GM23338 (cell line): ENCODE measurements at regions not wholly inside any gene's neighbourhood (a gene's known extent, or its start where the extent isn't known, plus 50 kb on each side); places are given as distances from the start of the nearest gene placed in this dataset.

ENCODE experiments used
- ATAC-seq: fragments of 200-7000 bp; cut with Tn5 transposase; 3 replicates; pipeline ENCODE4 v1.9.1; 2020
- DNase-seq: peaks from one replicate; pipeline ENCODE4 v3.0.0-alpha.2; 2015; ENCODE audit warnings: low spot score
- H2AFZ ChIP-seq: fragments of 200-600 bp; sonication (generic); 2 replicates; pipeline ENCODE4 v1.8.0; 2016; ENCODE audit warnings: antibody characterized with exemption, mild to moderate bottlenecking, moderate library complexity
- H3F3A ChIP-seq: fragments of 200-600 bp; sonication (generic); replicated peaks from 2 replicates; pipeline ENCODE4 v1.8.0; 2017; ENCODE audit warnings: antibody characterized with exemption, mixed run types, low read depth
- H3K27ac ChIP-seq: fragments of 200-600 bp; sonication (generic); 2 replicates; pipeline ENCODE4 v1.6.1; 2016; ENCODE audit warnings: low read depth
- H3K27me3 ChIP-seq: fragments of 200-600 bp; sonication (generic); 2 replicates; pipeline ENCODE4 v1.8.0; 2016; ENCODE audit warnings: mild to moderate bottlenecking, mixed run types, moderate library complexity; ENCODE audit not compliant: insufficient read depth
- H3K36me3 ChIP-seq: fragments of 200-600 bp; sonication (generic); 2 replicates; pipeline ENCODE4 v1.8.0; 2016; ENCODE audit warnings: mild to moderate bottlenecking; ENCODE audit not compliant: insufficient read depth
- H3K4me1 ChIP-seq: fragments of 200-600 bp; sonication (generic); 2 replicates; pipeline ENCODE4 v1.8.0; 2016; ENCODE audit warnings: mild to moderate bottlenecking, moderate library complexity; ENCODE audit not compliant: insufficient read depth
- H3K4me2 ChIP-seq: fragments of 200-600 bp; sonication (generic); 2 replicates; pipeline ENCODE4 v1.7.1; 2017; ENCODE audit warnings: mixed run types
- H3K4me3 ChIP-seq: fragments of 200-600 bp; sonication (generic); 2 replicates; pipeline ENCODE4 v1.6.1; 2016; ENCODE audit warnings: mixed run types
- H3K79me2 ChIP-seq: fragments of 200-600 bp; sonication (generic); replicated peaks from 2 replicates; pipeline ENCODE4 v1.8.0; 2017; ENCODE audit warnings: mild to moderate bottlenecking; ENCODE audit not compliant: insufficient read depth
- H3K9me2 ChIP-seq: fragments of 200-600 bp; sonication (generic); 2 replicates; pipeline ENCODE4 v1.8.0; 2017; ENCODE audit not compliant: insufficient read depth
- H4K20me1 ChIP-seq: fragments of 200-600 bp; sonication (generic); replicated peaks from 2 replicates; pipeline ENCODE4 v1.8.0; 2017; ENCODE audit warnings: mild to moderate bottlenecking; ENCODE audit not compliant: insufficient read depth
- H3K27ac Mint-ChIP-seq: 2 replicates; pipeline ENCODE4 v1.8.0; 2020; ENCODE audit warnings: inconsistent platforms, mild to moderate bottlenecking, moderate library complexity, mixed read lengths
- H3K27me3 Mint-ChIP-seq: 3 replicates; pipeline ENCODE4 v1.8.0; 2022; ENCODE audit warnings: low read depth, mild to moderate bottlenecking, moderate library complexity, mixed read lengths, inconsistent platforms; ENCODE audit not compliant: insufficient read depth, poor library complexity
- H3K36me3 Mint-ChIP-seq: 3 replicates; pipeline ENCODE4 v1.8.0; 2021; ENCODE audit warnings: low read depth, mild to moderate bottlenecking, inconsistent platforms, moderate library complexity, mixed read lengths
- H3K4me1 Mint-ChIP-seq: 3 replicates; pipeline ENCODE4 v1.8.0; 2020; ENCODE audit warnings: mild to moderate bottlenecking, inconsistent platforms, mixed read lengths
- H3K4me3 Mint-ChIP-seq: 3 replicates; pipeline ENCODE4 v1.8.0; 2021; ENCODE audit warnings: moderate library complexity, mild to moderate bottlenecking, inconsistent platforms, mixed read lengths
- H3K9me3 Mint-ChIP-seq: 3 replicates; pipeline ENCODE4 v1.8.0; 2020; ENCODE audit warnings: moderate library complexity, mild to moderate bottlenecking, inconsistent platforms, mixed read lengths
- CTCF ChIP-seq, 2 experiments: fragments of 200-600 bp in 1 of 2; sonication (generic) in 1 of 2; conservative IDR thresholded peaks; 2 replicates each; pipeline versions ENCODE4 v1.5.1 to v1.6.1; 2016 to 2017; ENCODE audit warnings: antibody characterized with exemption in 2 of 2, low read depth in 2 of 2, mild to moderate bottlenecking in 2 of 2, moderate library complexity in 1 of 2
- ETS1 ChIP-seq: IDR thresholded peaks from 2 replicates; pipeline ENCODE4 v1.6.1; 2016; ENCODE audit warnings: antibody characterized with exemption
- EZH2 ChIP-seq: fragments of 200-600 bp; sonication (generic); IDR thresholded peaks from one replicate; pipeline ENCODE4 v1.8.0; 2017; ENCODE audit warnings: antibody characterized with exemption, mild to moderate bottlenecking, low read depth; ENCODE audit not compliant: unreplicated experiment
- NANOG ChIP-seq: IDR thresholded peaks from 2 replicates; pipeline ENCODE4 v1.6.1; 2016; ENCODE audit warnings: antibody characterized with exemption, borderline replicate concordance
- POLR2AphosphoS5 ChIP-seq: IDR thresholded peaks from 2 replicates; pipeline ENCODE4 v1.6.1; 2016; ENCODE audit warnings: antibody characterized with exemption, low read depth
- STAT1 ChIP-seq: IDR thresholded peaks from one replicate; pipeline ENCODE4 v1.6.1; 2016; ENCODE audit warnings: antibody characterized with exemption; ENCODE audit not compliant: unreplicated experiment
- ZNF114 ChIP-seq: fragments of 250-450 bp; sonication (Bioruptor Pico); IDR thresholded peaks from 2 replicates; pipeline ENCODE4 v1.5.0; 2020; ENCODE audit warnings: mild to moderate bottlenecking, moderate library complexity
- ZNF331 ChIP-seq: fragments of 250-450 bp; sonication (Bioruptor Pico); IDR thresholded peaks from 2 replicates; pipeline ENCODE4 v1.5.0; 2020; ENCODE audit warnings: low read depth, mild to moderate bottlenecking, moderate library complexity
- ZNF462 ChIP-seq: fragments of 250-450 bp; sonication (Bioruptor Pico); IDR thresholded peaks from 2 replicates; pipeline ENCODE4 v1.5.0; 2020; ENCODE audit warnings: mild to moderate bottlenecking, moderate library complexity

GRCh38 chr2:59959944-59960343 is 593.5 kb downstream of the BCL11A start:
- peaks cover 2% of the 10 kb centered on the region for H3K27me3 Mint-ChIP-seq
- no peak overlapping the region for H3K27ac Mint-ChIP-seq
- no peaks in the 10 kb centered on the region for H3K9me3 Mint-ChIP-seq
- Histone ChIP-seq H3K4me2 (peak overlapping the region; percentile 5; the same call in 1 of the 2 replicates), H3K27ac (no peak overlapping the region), H3K79me2 (no peaks in the 10 kb centered on the region), H3K9me2 (0 out of 2 replicates have a peak, but pooled peaks cover 6% of the 10 kb centered on the region), H2AFZ (no peak overlapping the region), H4K20me1 (no peaks in the 10 kb centered on the region), H3K4me1 (peaks cover 22% of the 10 kb centered on the region), H3K4me3 (no peak overlapping the region), H3K27me3 (no peaks in the 10 kb centered on the region), H3K36me3 (no peaks in the 10 kb centered on the region), H3F3A (no peaks in the 10 kb centered on the region)
- H3K4me1 Mint-ChIP-seq: peaks cover 28% of the 10 kb centered on the region
- ATAC-seq: peak; percentile 96
- H3K4me3 Mint-ChIP-seq: no peak overlapping the region
- no peaks in the 10 kb centered on the region for H3K36me3 Mint-ChIP-seq
- TF ChIP-seq ETS1 (no peak), ZNF462 (CRISPR knock-in tag) (peak; percentile 86)
- peak; percentile 74 for DNase-seq

GRCh38 chr2:59957504-59957903 is 596.0 kb downstream of the BCL11A start:
- Histone ChIP-seq H3K36me3 (no peaks in the 10 kb centered on the region), H4K20me1 (no peaks in the 10 kb centered on the region), H3F3A (no peaks in the 10 kb centered on the region), H3K27me3 (no peaks in the 10 kb centered on the region), H3K4me2 (no peak overlapping the region), H3K9me2 (no peaks in the 10 kb centered on the region), H3K79me2 (no peaks in the 10 kb centered on the region), H3K4me3 (no peak overlapping the region), H3K27ac (no peak overlapping the region), H3K4me1 (peaks cover 22% of the 10 kb centered on the region), H2AFZ (no peak overlapping the region)
- peaks cover 25% of the 10 kb centered on the region for H3K4me1 Mint-ChIP-seq
- H3K9me3 Mint-ChIP-seq: no peaks in the 10 kb centered on the region
- ATAC-seq: no peak
- H3K36me3 Mint-ChIP-seq: no peaks in the 10 kb centered on the region
- peaks cover 2% of the 10 kb centered on the region for H3K27me3 Mint-ChIP-seq
- no peak overlapping the region for H3K27ac Mint-ChIP-seq
- DNase-seq: no peak
- H3K4me3 Mint-ChIP-seq: no peak overlapping the region
- TF ChIP-seq POLR2AphosphoS5 (no peak), ZNF114 (CRISPR knock-in tag) (no peak), CTCF (conservative IDR thresholded peaks at IDR 0.05; ENCODE audit: low read depth in 2 of 2) (no peak), ZNF331 (CRISPR knock-in tag) (no peak), ETS1 (no peak), STAT1 (no peak), NANOG (no peak), EZH2 (no peak)
